ENCODE measurements at regions not wholly inside any gene's neighbourhood (a gene's known extent, or its start where the extent isn't known, plus 50 kb on each side); places are given as distances from the start of the nearest gene placed in this dataset.

- TF ChIP-seq, protein P1, sequence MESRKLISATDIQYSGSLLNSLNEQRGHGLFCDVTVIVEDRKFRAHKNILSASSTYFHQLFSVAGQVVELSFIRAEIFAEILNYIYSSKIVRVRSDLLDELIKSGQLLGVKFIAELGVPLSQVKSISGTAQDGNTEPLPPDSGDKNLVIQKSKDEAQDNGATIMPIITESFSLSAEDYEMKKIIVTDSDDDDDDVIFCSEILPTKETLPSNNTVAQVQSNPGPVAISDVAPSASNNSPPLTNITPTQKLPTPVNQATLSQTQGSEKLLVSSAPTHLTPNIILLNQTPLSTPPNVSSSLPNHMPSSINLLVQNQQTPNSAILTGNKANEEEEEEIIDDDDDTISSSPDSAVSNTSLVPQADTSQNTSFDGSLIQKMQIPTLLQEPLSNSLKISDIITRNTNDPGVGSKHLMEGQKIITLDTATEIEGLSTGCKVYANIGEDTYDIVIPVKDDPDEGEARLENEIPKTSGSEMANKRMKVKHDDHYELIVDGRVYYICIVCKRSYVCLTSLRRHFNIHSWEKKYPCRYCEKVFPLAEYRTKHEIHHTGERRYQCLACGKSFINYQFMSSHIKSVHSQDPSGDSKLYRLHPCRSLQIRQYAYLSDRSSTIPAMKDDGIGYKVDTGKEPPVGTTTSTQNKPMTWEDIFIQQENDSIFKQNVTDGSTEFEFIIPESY (IDR thresholded peaks at IDR 0.05; ENCODE audit: borderline replicate concordance, low read depth), result no peak
- TF ChIP-seq RXRA (IDR thresholded peaks at IDR 0.05; ENCODE audit: borderline replicate concordance, low read depth) (no peak), FOXM1 (IDR thresholded peaks at IDR 0.05; ENCODE audit: low read depth) (no peak), YY1 (IDR thresholded peaks at IDR 0.05; ENCODE audit: low read depth) (no peak), TAF1 (IDR thresholded peaks at IDR 0.05; ENCODE audit: borderline replicate concordance, low read depth, low read length) (no peak), MXI1 (IDR thresholded peaks at IDR 0.05; ENCODE audit: low read depth, low read length) (no peak), GABPA (IDR thresholded peaks at IDR 0.05; ENCODE audit: low read depth) (no peak), JUND (IDR thresholded peaks at IDR 0.05) (no peak), CHD2 (IDR thresholded peaks at IDR 0.05; ENCODE audit: low read length, partially characterized antibody) (no peak)
These were observed 100.0 kb downstream of the AQP4 start (continued) for GRCh38 chr18:26765498-26765897.

DNA sequence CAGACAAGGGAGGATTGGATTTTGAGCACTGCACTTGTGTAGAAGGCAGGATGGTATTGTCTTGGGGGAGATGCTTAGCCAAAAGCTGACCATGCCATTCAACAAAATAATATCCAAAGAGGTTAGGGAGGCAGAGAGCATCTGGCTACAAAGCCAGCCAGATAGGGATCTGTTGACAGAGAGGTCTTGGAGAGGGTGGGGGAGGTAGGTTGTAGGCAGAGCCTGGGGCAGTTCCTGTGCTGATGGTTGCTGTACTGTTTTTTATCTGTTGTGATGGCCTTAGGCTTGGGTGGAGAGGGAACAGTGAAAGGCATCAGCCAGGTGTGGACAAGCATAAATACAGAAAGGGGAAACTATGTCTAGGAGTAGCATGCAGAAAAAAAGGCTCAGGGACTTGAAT is 100.9 kb downstream of the AQP4 start:
- H3F3A ChIP-seq (replicated peaks; ENCODE audit: insufficient read depth), result no peaks in the 10 kb centered on the region
- no peak overlapping the region for H3K4me3 ChIP-seq (ENCODE audit: low read depth in 2 of 2, low read length in 1 of 2)
- peaks cover 0 to 9% of the 10 kb centered on the region in 2 experiments; a peak in 1 of 4 replicates for H3K4me1 ChIP-seq (ENCODE audit: control insufficient read depth in 1 of 2, insufficient read depth in 2 of 2, low read depth in 1 of 2, low read length in 1 of 2)
- H3K27me3 ChIP-seq (ENCODE audit: insufficient read depth), result no peaks in the 10 kb centered on the region
- no peaks in the 10 kb centered on the region for H3K9me3 ChIP-seq
- no peaks in the 10 kb centered on the region for H3K9me2 ChIP-seq
- H3K79me2 ChIP-seq (ENCODE audit: insufficient read depth), result no peaks in the 10 kb centered on the region
- H3K36me3 ChIP-seq (replicated peaks in 1 of 2; ENCODE audit: control insufficient read depth in 1 of 2, insufficient read depth in 2 of 2, low read length in 1 of 2), result no peaks in the 10 kb centered on the region
- H3K4me2 ChIP-seq, result no peak overlapping the region
- H3K9ac ChIP-seq, result no peak overlapping the region
- no peaks in the 10 kb centered on the region for H4K20me1 ChIP-seq (ENCODE audit: insufficient read depth)
- CTCF ChIA-PET, result no interaction called here
- H2AFZ ChIP-seq (ENCODE audit: low read depth), result no peak overlapping the region
- peak overlapping the region in 1 of 2 experiments; percentile 36; a peak in 2 of 4 replicates for H3K27ac ChIP-seq (ENCODE audit: low read depth in 2 of 2, low read length in 1 of 2)
- DNase-seq, result peak; percentile 39
- POLR2A ChIA-PET, result no interaction called here
- TF ChIP-seq FOSL2 (IDR thresholded peaks at IDR 0.05; ENCODE audit: borderline replicate concordance, low read depth), result no peak
- TF ChIP-seq EP300 (IDR thresholded peaks at IDR 0.05; ENCODE audit: borderline replicate concordance in 1 of 2, low read depth in 1 of 2, low read length in 1 of 2), result peak in 1 of 2 experiments; percentile 69; a peak in 1 of 4 replicates
- peak; percentile 79 for TF ChIP-seq GATA2 (CRISPR knock-in tag; IDR thresholded peaks at IDR 0.05)
- TF ChIP-seq POLR2AphosphoS5 (IDR thresholded peaks at IDR 0.05; ENCODE audit: low read depth, low read length), result no peak
- TF ChIP-seq FOXJ3 (CRISPR knock-in tag; IDR thresholded peaks at IDR 0.05), result 0 out of 2 replicates have a peak, but pooled peaks have one; percentile 57
- no peak for TF ChIP-seq RXRA (IDR thresholded peaks at IDR 0.05; ENCODE audit: borderline replicate concordance, low read depth)
- TF ChIP-seq SIN3A (IDR thresholded peaks at IDR 0.05; ENCODE audit: borderline replicate concordance, low read depth, low read length), result no peak
- TF ChIP-seq MAX (IDR thresholded peaks at IDR 0.05; ENCODE audit: low read depth), result no peak
- no peak for TF ChIP-seq FOXM1 (IDR thresholded peaks at IDR 0.05; ENCODE audit: low read depth)
- TF ChIP-seq TAF1 (IDR thresholded peaks at IDR 0.05; ENCODE audit: borderline replicate concordance, low read depth, low read length), result no peak
- TF ChIP-seq, protein P2, sequence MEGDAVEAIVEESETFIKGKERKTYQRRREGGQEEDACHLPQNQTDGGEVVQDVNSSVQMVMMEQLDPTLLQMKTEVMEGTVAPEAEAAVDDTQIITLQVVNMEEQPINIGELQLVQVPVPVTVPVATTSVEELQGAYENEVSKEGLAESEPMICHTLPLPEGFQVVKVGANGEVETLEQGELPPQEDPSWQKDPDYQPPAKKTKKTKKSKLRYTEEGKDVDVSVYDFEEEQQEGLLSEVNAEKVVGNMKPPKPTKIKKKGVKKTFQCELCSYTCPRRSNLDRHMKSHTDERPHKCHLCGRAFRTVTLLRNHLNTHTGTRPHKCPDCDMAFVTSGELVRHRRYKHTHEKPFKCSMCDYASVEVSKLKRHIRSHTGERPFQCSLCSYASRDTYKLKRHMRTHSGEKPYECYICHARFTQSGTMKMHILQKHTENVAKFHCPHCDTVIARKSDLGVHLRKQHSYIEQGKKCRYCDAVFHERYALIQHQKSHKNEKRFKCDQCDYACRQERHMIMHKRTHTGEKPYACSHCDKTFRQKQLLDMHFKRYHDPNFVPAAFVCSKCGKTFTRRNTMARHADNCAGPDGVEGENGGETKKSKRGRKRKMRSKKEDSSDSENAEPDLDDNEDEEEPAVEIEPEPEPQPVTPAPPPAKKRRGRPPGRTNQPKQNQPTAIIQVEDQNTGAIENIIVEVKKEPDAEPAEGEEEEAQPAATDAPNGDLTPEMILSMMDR (IDR thresholded peaks at IDR 0.05), result no peak
- TF ChIP-seq JUND (IDR thresholded peaks at IDR 0.05), result no peak
- TF ChIP-seq ELF1 (IDR thresholded peaks at IDR 0.05), result no peak
- TF ChIP-seq, protein P1 (IDR thresholded peaks at IDR 0.05; ENCODE audit: borderline replicate concordance, low read depth), result no peak
- peak; percentile 30 for TF ChIP-seq CHD2 (IDR thresholded peaks at IDR 0.05; ENCODE audit: low read length, partially characterized antibody)
- TF ChIP-seq MEF2A (IDR thresholded peaks at IDR 0.05; ENCODE audit: borderline replicate concordance, low read depth), result no peak

Data from SK-N-SH (cell line).